Kidney epithelial cell (primary cell): ENCODE measurements at regions not wholly inside any gene's neighbourhood (a gene's known extent, or its start where the extent isn't known, plus 50 kb on each side); places are given as distances from the start of the nearest gene placed in this dataset.

Experiments used
- DNase-seq: peaks from one replicate; pipeline ENCODE4 v3.0.0-alpha.2; 2010; ENCODE audit warnings: low read depth
- H3K27me3 ChIP-seq: 2 replicates; pipeline ENCODE4 v1.6.0; 2011; ENCODE audit warnings: low read length; ENCODE audit not compliant: control insufficient read depth, insufficient read depth
- H3K36me3 ChIP-seq: 2 replicates; pipeline ENCODE4 v1.5.1; 2011; ENCODE audit warnings: low read length; ENCODE audit not compliant: control insufficient read depth, insufficient read depth
- H3K4me3 ChIP-seq: 2 replicates; pipeline ENCODE4 v1.5.1; 2011; ENCODE audit warnings: low read depth, mild to moderate bottlenecking, control low read depth, low read length
- TF ChIP-seq, protein P1 (sequence below): IDR thresholded peaks from 2 replicates; pipeline ENCODE4 v1.5.1; 2011; ENCODE audit warnings: mild to moderate bottlenecking, moderate library complexity, low read length, control low read depth, inconsistent platforms; ENCODE audit not compliant: insufficient read depth, poor library complexity, severe bottlenecking

DNA sequence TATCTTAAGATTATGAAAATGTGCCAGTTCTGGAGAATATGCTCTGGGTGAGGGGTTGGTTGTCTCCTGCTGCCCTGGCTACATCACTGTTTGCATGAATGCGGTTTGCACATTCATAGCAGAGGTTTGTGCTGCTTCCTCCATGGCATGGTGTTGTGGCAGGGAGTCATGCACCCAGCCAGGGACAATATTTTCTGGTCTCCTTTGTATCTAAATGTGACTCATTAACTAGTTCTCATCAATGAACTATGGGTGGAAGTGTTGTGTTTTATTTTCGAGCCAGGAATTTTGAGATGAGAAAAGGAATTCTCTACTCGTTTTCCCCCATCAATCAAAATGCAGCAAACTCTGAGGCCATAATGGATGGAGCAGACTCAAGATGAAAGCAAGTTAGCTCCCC, 527.3 kb downstream of the SNAPC1 start:
- DNase-seq = no peak
- H3K27me3 ChIP-seq = no peaks in the 10 kb centered on the region
- H3K4me3 ChIP-seq = no peak overlapping the region
- TF ChIP-seq, protein P1, sequence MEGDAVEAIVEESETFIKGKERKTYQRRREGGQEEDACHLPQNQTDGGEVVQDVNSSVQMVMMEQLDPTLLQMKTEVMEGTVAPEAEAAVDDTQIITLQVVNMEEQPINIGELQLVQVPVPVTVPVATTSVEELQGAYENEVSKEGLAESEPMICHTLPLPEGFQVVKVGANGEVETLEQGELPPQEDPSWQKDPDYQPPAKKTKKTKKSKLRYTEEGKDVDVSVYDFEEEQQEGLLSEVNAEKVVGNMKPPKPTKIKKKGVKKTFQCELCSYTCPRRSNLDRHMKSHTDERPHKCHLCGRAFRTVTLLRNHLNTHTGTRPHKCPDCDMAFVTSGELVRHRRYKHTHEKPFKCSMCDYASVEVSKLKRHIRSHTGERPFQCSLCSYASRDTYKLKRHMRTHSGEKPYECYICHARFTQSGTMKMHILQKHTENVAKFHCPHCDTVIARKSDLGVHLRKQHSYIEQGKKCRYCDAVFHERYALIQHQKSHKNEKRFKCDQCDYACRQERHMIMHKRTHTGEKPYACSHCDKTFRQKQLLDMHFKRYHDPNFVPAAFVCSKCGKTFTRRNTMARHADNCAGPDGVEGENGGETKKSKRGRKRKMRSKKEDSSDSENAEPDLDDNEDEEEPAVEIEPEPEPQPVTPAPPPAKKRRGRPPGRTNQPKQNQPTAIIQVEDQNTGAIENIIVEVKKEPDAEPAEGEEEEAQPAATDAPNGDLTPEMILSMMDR = no peak
- no peaks in the 10 kb centered on the region for H3K36me3 ChIP-seq

DNA sequence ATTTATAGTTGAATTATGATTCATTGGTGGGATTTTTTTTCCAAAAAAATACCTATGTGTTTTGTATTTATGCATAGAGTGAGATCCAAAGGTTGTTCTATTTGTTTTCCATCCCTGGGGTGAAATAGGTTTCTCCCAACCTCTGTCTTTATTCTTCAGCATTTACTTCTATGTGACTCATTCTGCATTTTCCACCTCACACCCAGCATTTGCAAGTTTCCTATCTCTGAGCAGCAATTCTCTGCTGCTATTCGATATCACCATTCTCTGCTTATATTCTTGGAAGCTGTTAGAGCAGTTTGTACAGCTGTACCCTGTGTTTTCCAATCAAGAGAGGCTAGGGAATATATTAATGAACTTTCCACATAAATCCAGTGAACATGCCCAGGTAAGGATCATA, 538.9 kb downstream of the SNAPC1 start:
- no peak for DNase-seq
- TF ChIP-seq, protein P1 = no peak
- Histone ChIP-seq H3K4me3 (no peak overlapping the region), H3K36me3 (no peaks in the 10 kb centered on the region), H3K27me3 (no peaks in the 10 kb centered on the region)

DNA sequence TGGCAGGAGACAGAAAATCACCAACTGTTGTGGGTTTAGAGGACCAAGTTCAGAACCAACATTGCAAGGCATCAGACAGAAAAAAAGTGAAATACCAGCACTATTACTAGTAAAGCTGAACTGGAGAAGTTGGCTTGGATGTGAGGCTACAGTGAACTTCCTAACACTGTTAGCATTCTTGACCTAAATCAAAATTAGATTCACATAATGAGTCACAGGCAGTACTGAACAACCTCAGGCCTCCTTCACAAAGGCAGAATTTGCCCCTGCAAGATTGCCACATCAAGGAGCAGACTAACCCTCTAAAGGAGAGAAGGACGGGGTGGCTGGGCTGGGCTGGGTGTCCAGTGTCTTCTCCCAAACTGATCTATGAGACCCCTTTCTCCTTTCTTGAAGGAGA, 539.7 kb downstream of the SNAPC1 start:
- no peak for DNase-seq
- H3K4me3 ChIP-seq = no peak overlapping the region

DNA sequence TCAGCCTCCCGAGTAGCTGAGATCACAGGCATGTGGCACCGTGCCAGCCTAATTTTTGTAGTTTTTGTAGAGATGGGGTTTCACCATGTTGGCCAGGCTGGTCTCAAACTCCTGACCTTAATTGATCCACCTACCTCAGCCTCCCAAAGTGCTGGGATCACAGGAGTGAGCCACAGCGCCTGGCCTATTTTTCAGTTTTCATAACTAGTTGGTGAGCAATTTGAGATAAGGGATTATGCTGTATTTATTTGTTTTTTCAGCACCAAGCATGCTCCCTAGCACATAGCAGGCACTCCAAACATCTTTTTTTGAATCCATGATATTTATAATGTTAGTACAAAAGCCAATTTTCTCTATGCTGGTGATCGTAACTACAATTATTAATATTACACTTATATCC, 541.2 kb downstream of the SNAPC1 start:
- Histone ChIP-seq H3K4me3 (no peak overlapping the region), H3K36me3 (no peaks in the 10 kb centered on the region), H3K27me3 (no peaks in the 10 kb centered on the region)
- TF ChIP-seq, protein P1 = no peak
- no peak for DNase-seq

More for the DNA sequence above, 539.7 kb downstream of the SNAPC1 start:
- TF ChIP-seq, protein P1 = no peak
- Histone ChIP-seq H3K27me3 (no peaks in the 10 kb centered on the region), H3K36me3 (no peaks in the 10 kb centered on the region)

DNA sequence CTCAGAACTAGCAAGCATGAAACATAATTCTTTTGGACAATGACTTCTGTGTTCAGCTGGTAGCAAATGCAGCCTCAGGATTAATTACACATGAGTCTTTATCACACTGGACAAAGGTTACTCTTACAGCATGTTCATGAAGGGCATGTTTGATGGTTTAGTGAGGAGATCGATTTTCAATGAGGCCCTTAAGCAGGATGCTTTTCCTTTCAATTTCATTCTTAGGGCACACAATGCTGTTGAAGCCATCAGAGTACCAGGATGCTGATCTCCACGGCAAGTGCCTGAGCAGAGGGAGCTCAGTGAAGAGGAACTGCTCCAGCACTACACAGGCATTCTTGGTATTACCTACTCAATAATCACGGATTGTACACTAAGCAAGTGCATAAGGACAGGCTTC, 542.0 kb downstream of the SNAPC1 start:
- Histone ChIP-seq H3K4me3 (no peak overlapping the region), H3K36me3 (no peaks in the 10 kb centered on the region), H3K27me3 (no peaks in the 10 kb centered on the region)
- TF ChIP-seq, protein P1 = no peak
- no peak for DNase-seq

DNA sequence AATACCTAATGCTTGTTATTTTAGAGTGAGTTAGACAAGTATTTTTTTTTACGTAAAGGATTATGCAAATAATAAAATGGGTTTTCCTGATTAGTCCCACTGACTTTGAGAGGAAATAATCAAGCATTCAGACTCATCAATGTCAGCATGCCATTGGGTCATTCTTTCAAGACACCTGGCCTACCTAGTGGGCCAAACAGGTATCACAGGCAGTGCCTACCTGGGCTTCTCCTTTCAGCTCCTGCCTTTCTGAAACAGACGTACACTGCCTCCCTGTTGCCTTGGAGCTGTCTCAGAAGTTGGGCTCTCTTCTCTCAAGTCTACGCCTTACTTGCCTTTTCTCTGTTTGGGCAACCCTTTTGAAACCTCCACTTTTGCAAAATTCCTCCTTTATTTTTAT, 545.6 kb downstream of the SNAPC1 start:
- Histone ChIP-seq H3K27me3 (no peaks in the 10 kb centered on the region), H3K36me3 (no peaks in the 10 kb centered on the region), H3K4me3 (no peak overlapping the region)
- no peak for DNase-seq
- TF ChIP-seq, protein P1 = no peak
